B cell (primary cell): ENCODE measurements at regions not wholly inside any gene's neighbourhood (a gene's known extent, or its start where the extent isn't known, plus 50 kb on each side); places are given as distances from the start of the nearest gene placed in this dataset.

Experiments
- ATAC-seq: fragments of 200-7000 bp; cut with Tn5 transposase; one replicate; pipeline ENCODE4 v1.10.0; 2021; ENCODE audit warnings: low read depth, mild to moderate bottlenecking, moderate number of reproducible peaks, moderate library complexity
- CTCF ChIA-PET: fragments of 350-600 bp; sonication (Branson Sonifier 250); formaldehyde crosslinking; loops from one replicate; lab custom pipeline; 2021; ENCODE audit warnings: antibody characterized with exemption, inconsistent platforms; lab: Charles Lee
- POLR2A ChIA-PET: fragments of 350-600 bp; sonication (Branson Sonifier 250); formaldehyde crosslinking; loops from one replicate; lab custom pipeline; 2021; ENCODE audit warnings: antibody characterized with exemption; lab: Charles Lee
- DNase-seq: peaks from one replicate; pipeline ENCODE4 v3.0.0; 2013
- H2AFZ ChIP-seq: 2 replicates; pipeline ENCODE4 v1.6.1; 2012; ENCODE audit warnings: mild to moderate bottlenecking, low read depth, low read length; ENCODE audit not compliant: insufficient read depth, poor library complexity, severe bottlenecking
- H3K27ac ChIP-seq, 2 donors: 1 replicate in 1 of 2; 2 replicates in 1 of 2; pipeline ENCODE4 v1.5.1; 2012 to 2013; ENCODE audit warnings: low read length in 2 of 2, mild to moderate bottlenecking in 2 of 2, moderate library complexity in 1 of 2
- H3K27me3 ChIP-seq, 4 experiments: fragments of 200-600 bp in 1 of 4; sonication (generic) in 1 of 4; replicated peaks in 1 of 4; 1 replicate in 2 of 4; 2 replicates in 2 of 4; pipeline versions ENCODE4 v1.6.1 to v1.7.0; 2013 to 2016; ENCODE audit warnings: low read length in 3 of 4, mild to moderate bottlenecking in 2 of 4, mixed read lengths in 1 of 4, moderate library complexity in 1 of 4; ENCODE audit not compliant: insufficient read depth in 4 of 4, control insufficient read depth in 3 of 4; ENCODE audit errors: control extremely low read depth in 1 of 4
- H3K36me3 ChIP-seq, 2 experiments: replicated peaks in 1 of 2; 1 replicate in 1 of 2; 2 replicates in 1 of 2; pipeline versions ENCODE4 v1.6.1 to v1.7.1; 2013; ENCODE audit warnings: low read length in 1 of 2; ENCODE audit not compliant: insufficient read depth in 2 of 2, control insufficient read depth in 1 of 2; ENCODE audit errors: control extremely low read depth in 1 of 2, extremely low read depth in 1 of 2
- H3K4me1 ChIP-seq, 2 donors: fragments of 200-600 bp in 1 of 2; sonication (generic) in 1 of 2; 1 replicate in 1 of 2; 2 replicates in 1 of 2; pipeline versions ENCODE4 v1.5.1 to v1.6.1; 2013 to 2017; ENCODE audit warnings: low read length in 2 of 2; ENCODE audit not compliant: control insufficient read depth in 2 of 2, insufficient read depth in 2 of 2
- H3K4me2 ChIP-seq: replicated peaks from 2 replicates; pipeline ENCODE3; 2012; ENCODE audit warnings: mild to moderate bottlenecking, low read depth, low read length; ENCODE audit not compliant: poor library complexity, severe bottlenecking
- H3K4me3 ChIP-seq, 5 experiments: fragments of 200-600 bp in 1 of 5; sonication (generic) in 1 of 5; 1 replicate in 3 of 5; 2 replicates in 2 of 5; pipeline versions ENCODE4 v1.5.1 to v1.7.0; 2011 to 2016; ENCODE audit warnings: low read length in 4 of 5, mild to moderate bottlenecking in 4 of 5, low read depth in 2 of 5, control low read depth in 1 of 5, moderate library complexity in 1 of 5; ENCODE audit not compliant: insufficient read depth in 1 of 5; ENCODE audit errors: control extremely low read depth in 1 of 5, extremely low read depth in 1 of 5
- H3K79me2 ChIP-seq: fragments of 200-600 bp; sonication (generic); one replicate; pipeline ENCODE4 v1.6.0; 2016; ENCODE audit warnings: low read length; ENCODE audit not compliant: control insufficient read depth, insufficient read depth
- H3K9ac ChIP-seq: fragments of 200-600 bp; sonication (generic); 2 replicates; pipeline ENCODE4 v1.6.1; 2017; ENCODE audit warnings: mild to moderate bottlenecking, low read length, moderate library complexity
- H3K9me3 ChIP-seq, 3 donors: one replicate each; pipeline versions ENCODE4 v1.6.1 to v1.7.1; 2013; ENCODE audit warnings: low read length in 2 of 3; ENCODE audit not compliant: control insufficient read depth in 2 of 3, insufficient read depth in 1 of 3; ENCODE audit errors: control extremely low read depth in 1 of 3
- H4K20me1 ChIP-seq: 2 replicates; pipeline ENCODE4 v1.6.0; 2012; ENCODE audit warnings: mild to moderate bottlenecking, low read length; ENCODE audit not compliant: insufficient read depth, control insufficient read depth, poor library complexity, severe bottlenecking
- H3K27ac Mint-ChIP-seq: one replicate; pipeline ENCODE4 v1.8.0; 2021; ENCODE audit warnings: mixed read lengths
- H3K27me3 Mint-ChIP-seq: one replicate; pipeline ENCODE4 v1.8.0; 2021; ENCODE audit warnings: mixed read lengths
- H3K4me1 Mint-ChIP-seq: one replicate; pipeline ENCODE4 v1.8.0; 2021; ENCODE audit warnings: mixed read lengths
- H3K4me3 Mint-ChIP-seq: one replicate; pipeline ENCODE4 v1.8.0; 2021; ENCODE audit warnings: mixed read lengths
- H3K9me3 Mint-ChIP-seq: one replicate; pipeline ENCODE4 v1.8.0; 2022; ENCODE audit warnings: mixed read lengths; ENCODE audit not compliant: insufficient read depth
- CTCF ChIP-seq: fragments of 200-600 bp; IDR thresholded peaks from one replicate; pipeline ENCODE4 v1.8.0; 2022; ENCODE audit warnings: antibody characterized with exemption, mild to moderate bottlenecking
- EZH2 ChIP-seq: IDR thresholded peaks from 2 replicates; pipeline ENCODE4 v1.6.1; 2012; ENCODE audit warnings: borderline replicate concordance, low read depth, mild to moderate bottlenecking, moderate library complexity, low read length; ENCODE audit not compliant: insufficient read depth, poor library complexity, severe bottlenecking
- WGBS: methylation state at CpG from one replicate; pipeline ENCODE4 v1.1.5; 2013; ENCODE audit warnings: missing lambda C conversion rate; ENCODE audit not compliant: insufficient coverage; 5-methylcytosine and 5-hydroxymethylcytosine counted together
- intact Hi-C: fragments of 100-400 bp; cut with micrococcal nuclease; formaldehyde crosslinking; loops from one replicate; pipeline ENCODE4 v1.10.0; 2022

- TF ChIP-seq EZH2 (no peak), CTCF (no peak)
- Mint-ChIP-seq H3K27me3 (no peaks in the 10 kb centered on the region), H3K9me3 (no peaks in the 10 kb centered on the region), H3K4me3 (no peak overlapping the region), H3K27ac (no peak overlapping the region), H3K4me1 (no peaks in the 10 kb centered on the region)
- DNase-seq: no peak
- Histone ChIP-seq H3K4me3 (no peak overlapping the region), H2AFZ (no peak overlapping the region), H4K20me1 (no peaks in the 10 kb centered on the region), H3K27ac (no peak overlapping the region), H3K4me1 (no peaks in the 10 kb centered on the region), H3K9ac (no peak overlapping the region), H3K36me3 (no peaks in the 10 kb centered on the region), H3K9me3 (no peaks in the 10 kb centered on the region), H3K4me2 (no peak overlapping the region), H3K27me3 (no peaks in the 10 kb centered on the region), H3K79me2 (no peaks in the 10 kb centered on the region)
- no peak for ATAC-seq
- no CpG with 5 or more reads among the region's 8 CpGs for WGBS
- CTCF ChIA-PET: no interaction called here
- POLR2A ChIA-PET: no interaction called here
- intact Hi-C loops: no loop called here
Observed at GRCh38 chr2:40546439-40547191, 94.7 kb upstream of the SLC8A1 start.

GRCh38 chr2:40548521-40548920 is 96.6 kb upstream of the SLC8A1 start:
- POLR2A ChIA-PET: no interaction called here
- H3K27me3 Mint-ChIP-seq: no peaks in the 10 kb centered on the region

More at GRCh38 chr2:40548521-40548920, 96.6 kb upstream of the SLC8A1 start:
- Histone ChIP-seq H3K79me2 (no peaks in the 10 kb centered on the region), H3K4me3 (no peak overlapping the region), H3K4me2 (no peak overlapping the region), H3K36me3 (no peaks in the 10 kb centered on the region), H3K27me3 (no peaks in the 10 kb centered on the region), H2AFZ (no peak overlapping the region), H3K9me3 (no peaks in the 10 kb centered on the region), H3K9ac (no peak overlapping the region), H4K20me1 (no peaks in the 10 kb centered on the region), H3K27ac (no peak overlapping the region), H3K4me1 (no peaks in the 10 kb centered on the region)
- Mint-ChIP-seq H3K4me3 (no peak overlapping the region), H3K4me1 (no peaks in the 10 kb centered on the region), H3K9me3 (no peaks in the 10 kb centered on the region), H3K27ac (no peak overlapping the region)
- WGBS: no CpG with 5 or more reads among the region's 1 CpG
- intact Hi-C loops: no loop called here
- no peak for ATAC-seq
- DNase-seq: no peak
- TF ChIP-seq CTCF: no peak
- no peak for TF ChIP-seq EZH2
- CTCF ChIA-PET: no interaction called here
